ENCODE measurements at regions not wholly inside any gene's neighbourhood (a gene's known extent, or its start where the extent isn't known, plus 50 kb on each side); places are given as distances from the start of the nearest gene placed in this dataset.

DNA sequence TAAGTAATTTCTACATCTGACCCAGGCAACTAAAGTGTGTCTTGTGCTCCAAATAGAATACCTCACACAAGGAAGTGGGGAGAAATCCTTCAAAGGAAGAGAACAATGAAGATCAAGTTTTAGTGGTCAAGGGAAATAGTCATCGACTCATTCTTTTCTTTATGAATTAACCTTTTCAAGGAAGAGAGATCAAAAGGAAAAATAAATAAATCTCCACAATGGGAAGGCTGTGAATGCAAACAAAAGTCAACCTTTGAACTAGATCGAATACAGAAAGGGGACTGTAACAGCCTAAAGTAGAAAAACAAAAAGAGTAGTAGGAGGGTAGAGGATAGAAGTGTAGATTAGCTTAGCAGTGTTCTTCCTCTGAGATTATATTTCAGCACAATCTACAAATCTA is 274.6 kb upstream of the COBL start:
- no peak for DNase-seq
- no peak for ATAC-seq
- Histone ChIP-seq H3K27me3 (ENCODE audit: low read depth) (no peaks in the 10 kb centered on the region), H3K4me1 (no peaks in the 10 kb centered on the region), H3K4me3 (no peak overlapping the region), H3K27ac (no peak overlapping the region), H3K9me3 (no peaks in the 10 kb centered on the region), H3K36me3 (no peaks in the 10 kb centered on the region)
- intact Hi-C loops (cut with DNase I): no loop called here
- TF ChIP-seq, protein P1, sequence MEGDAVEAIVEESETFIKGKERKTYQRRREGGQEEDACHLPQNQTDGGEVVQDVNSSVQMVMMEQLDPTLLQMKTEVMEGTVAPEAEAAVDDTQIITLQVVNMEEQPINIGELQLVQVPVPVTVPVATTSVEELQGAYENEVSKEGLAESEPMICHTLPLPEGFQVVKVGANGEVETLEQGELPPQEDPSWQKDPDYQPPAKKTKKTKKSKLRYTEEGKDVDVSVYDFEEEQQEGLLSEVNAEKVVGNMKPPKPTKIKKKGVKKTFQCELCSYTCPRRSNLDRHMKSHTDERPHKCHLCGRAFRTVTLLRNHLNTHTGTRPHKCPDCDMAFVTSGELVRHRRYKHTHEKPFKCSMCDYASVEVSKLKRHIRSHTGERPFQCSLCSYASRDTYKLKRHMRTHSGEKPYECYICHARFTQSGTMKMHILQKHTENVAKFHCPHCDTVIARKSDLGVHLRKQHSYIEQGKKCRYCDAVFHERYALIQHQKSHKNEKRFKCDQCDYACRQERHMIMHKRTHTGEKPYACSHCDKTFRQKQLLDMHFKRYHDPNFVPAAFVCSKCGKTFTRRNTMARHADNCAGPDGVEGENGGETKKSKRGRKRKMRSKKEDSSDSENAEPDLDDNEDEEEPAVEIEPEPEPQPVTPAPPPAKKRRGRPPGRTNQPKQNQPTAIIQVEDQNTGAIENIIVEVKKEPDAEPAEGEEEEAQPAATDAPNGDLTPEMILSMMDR (IDR thresholded peaks at IDR 0.05): no peak

DNA sequence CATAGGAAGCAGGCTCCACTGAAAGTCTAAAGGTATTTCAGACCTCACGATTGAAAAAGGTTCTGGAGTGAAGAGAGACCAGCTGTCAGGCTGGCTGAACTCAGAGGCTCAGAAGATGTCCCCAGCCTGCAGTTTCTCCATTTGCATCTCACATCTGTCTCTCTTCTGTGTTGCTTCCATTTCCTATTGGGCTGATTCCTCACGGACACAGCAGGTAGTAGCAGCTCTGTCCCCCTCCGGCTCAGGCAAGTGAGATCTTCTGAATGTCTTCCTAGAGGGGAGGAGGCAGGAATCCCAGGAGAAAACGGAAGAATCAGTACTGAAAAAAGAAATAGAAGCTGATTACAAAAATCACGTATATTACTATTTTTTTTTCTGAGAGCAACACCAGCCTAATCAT is 274.1 kb upstream of the COBL start:
- Histone ChIP-seq H3K4me3 (no peak overlapping the region), H3K27ac (no peak overlapping the region), H3K36me3 (no peaks in the 10 kb centered on the region), H3K4me1 (no peaks in the 10 kb centered on the region), H3K9me3 (no peaks in the 10 kb centered on the region), H3K27me3 (ENCODE audit: low read depth) (no peaks in the 10 kb centered on the region)
- intact Hi-C loops (cut with DNase I): no loop called here
- no peak for DNase-seq
- ATAC-seq: no peak
- TF ChIP-seq, protein P1 (IDR thresholded peaks at IDR 0.05): no peak

DNA sequence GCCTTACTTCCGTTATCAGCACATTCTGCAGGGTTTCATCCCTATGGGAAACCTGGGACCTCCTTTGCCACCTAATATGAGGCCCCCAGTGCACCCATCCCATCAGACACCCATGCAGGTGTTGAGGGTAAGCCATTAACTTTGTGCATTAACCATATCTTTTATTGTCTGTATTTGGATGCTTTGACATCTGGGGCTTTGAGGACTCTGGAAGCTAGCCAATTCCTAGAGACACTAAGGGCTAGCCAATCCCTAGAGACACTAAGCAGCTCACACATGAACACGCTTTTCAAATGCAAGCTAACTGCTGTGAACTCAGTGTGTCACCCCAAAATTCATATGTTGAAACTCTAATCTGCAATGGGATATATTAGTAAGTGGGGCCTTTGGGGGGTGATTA is 272.5 kb upstream of the COBL start:
- no peak for DNase-seq
- H3K27me3 ChIP-seq (ENCODE audit: low read depth): no peaks in the 10 kb centered on the region
- no peak overlapping the region for H3K27ac ChIP-seq
- H3K4me3 ChIP-seq: no peak overlapping the region
- intact Hi-C loops (cut with DNase I): no loop called here
- no peaks in the 10 kb centered on the region for H3K4me1 ChIP-seq
- no peaks in the 10 kb centered on the region for H3K9me3 ChIP-seq
- no peaks in the 10 kb centered on the region for H3K36me3 ChIP-seq
- ATAC-seq: no peak
- TF ChIP-seq, protein P1 (IDR thresholded peaks at IDR 0.05): no peak

DNA sequence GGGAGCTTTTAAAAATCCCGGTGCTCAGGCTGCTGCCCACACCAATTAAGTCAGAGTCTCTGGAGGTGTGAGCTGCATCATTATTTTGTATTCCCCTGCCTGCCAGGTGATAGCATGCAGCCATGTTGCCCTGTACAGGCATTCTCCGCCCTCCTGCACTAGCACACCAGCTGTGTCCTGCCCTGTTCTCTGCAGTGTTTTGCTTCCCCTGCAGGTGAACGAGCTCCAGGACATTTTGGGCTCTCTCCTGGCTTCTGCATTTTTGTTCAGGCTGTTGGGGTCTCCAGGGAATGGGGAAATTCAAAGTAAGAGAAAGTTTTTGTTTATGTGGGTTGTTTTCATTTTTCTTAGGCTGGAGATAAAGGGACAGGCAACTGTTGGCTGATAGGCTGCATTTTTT is 271.0 kb upstream of the COBL start:
- Histone ChIP-seq H3K27ac (no peak overlapping the region), H3K4me3 (no peak overlapping the region), H3K27me3 (ENCODE audit: low read depth) (no peaks in the 10 kb centered on the region), H3K36me3 (no peaks in the 10 kb centered on the region), H3K9me3 (no peaks in the 10 kb centered on the region), H3K4me1 (no peaks in the 10 kb centered on the region)
- intact Hi-C loops (cut with DNase I): no loop called here
- DNase-seq (no peak), ATAC-seq (no peak)
- TF ChIP-seq, protein P1 (IDR thresholded peaks at IDR 0.05): no peak

DNA sequence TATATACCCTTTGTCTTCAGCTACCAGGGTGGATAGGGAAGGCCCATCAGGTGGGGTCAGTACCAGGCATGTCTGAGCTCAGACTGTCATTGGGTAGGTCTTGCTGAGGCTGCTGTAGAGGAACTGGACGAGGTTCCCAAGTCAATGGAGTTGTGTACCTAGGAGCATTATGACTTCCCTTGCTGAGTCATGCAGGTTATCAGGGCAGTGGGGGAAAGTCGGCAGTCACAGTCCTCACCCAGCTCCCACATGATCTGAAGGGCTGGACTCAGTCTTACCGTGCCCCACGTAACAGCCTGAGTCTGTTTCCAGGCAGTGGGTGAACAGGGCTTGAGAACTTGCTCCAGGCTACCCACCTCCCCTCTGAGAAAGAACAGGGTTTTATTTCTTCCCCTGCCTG is 260.8 kb upstream of the COBL start:
- no peak for DNase-seq
- no peak overlapping the region for H3K4me3 ChIP-seq
- H3K36me3 ChIP-seq: no peaks in the 10 kb centered on the region
- H3K9me3 ChIP-seq: no peaks in the 10 kb centered on the region
- H3K27ac ChIP-seq: no peak overlapping the region
- H3K4me1 ChIP-seq: no peaks in the 10 kb centered on the region
- H3K27me3 ChIP-seq (ENCODE audit: low read depth): no peaks in the 10 kb centered on the region
- intact Hi-C loops (cut with DNase I): no loop called here
- TF ChIP-seq, protein P1 (IDR thresholded peaks at IDR 0.05): no peak
- ATAC-seq: no peak

DNA sequence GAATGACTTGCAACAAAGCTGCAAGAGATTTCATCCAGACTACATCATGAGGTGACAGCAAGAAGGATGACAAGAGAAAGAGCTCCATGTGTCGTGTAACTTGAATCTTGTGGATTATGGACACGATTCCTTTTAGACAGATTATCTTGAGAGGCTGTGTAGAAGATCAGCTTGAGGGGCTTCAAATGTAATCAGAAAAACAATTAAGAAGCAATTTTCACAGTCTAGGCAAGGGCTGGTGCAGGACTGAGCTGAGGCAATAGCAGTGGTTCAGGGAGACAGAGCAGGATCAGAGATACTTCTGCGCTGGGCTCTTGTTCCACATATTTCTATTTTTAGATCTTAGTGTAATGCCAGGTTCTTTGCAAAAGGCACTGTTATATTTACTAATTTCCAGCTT is 253.0 kb upstream of the COBL start:
- TF ChIP-seq, protein P1 (IDR thresholded peaks at IDR 0.05): no peak
- no peak overlapping the region for H3K27ac ChIP-seq
- H3K27me3 ChIP-seq (ENCODE audit: low read depth): no peaks in the 10 kb centered on the region
- H3K4me3 ChIP-seq: no peak overlapping the region
- H3K9me3 ChIP-seq: no peaks in the 10 kb centered on the region
- no peaks in the 10 kb centered on the region for H3K36me3 ChIP-seq
- H3K4me1 ChIP-seq: no peaks in the 10 kb centered on the region
- DNase-seq (no peak), ATAC-seq (no peak)
- intact Hi-C loops (cut with DNase I): no loop called here
